HG03378 (cell line): ENCODE measurements at regions not wholly inside any gene's neighbourhood (a gene's known extent, or its start where the extent isn't known, plus 50 kb on each side); places are given as distances from the start of the nearest gene placed in this dataset.
A peak's percentile ranks its signal among the peaks of the same experiment; 100 is the strongest.
"Not testable (repeated sequence)": the region's sequence is repeated elsewhere in the genome, so short reads cannot be mapped to it uniquely, and the experiment has no call there.

ENCODE experiments used
- ATAC-seq: cut with Tn5 transposase; IDR thresholded peaks from one replicate; pipeline ENCODE4 v1.9.1; 2021; ENCODE audit warnings: mild to moderate bottlenecking, moderate library complexity; ENCODE audit not compliant: unreplicated experiment

GRCh38 chr13:54004026-54004699, 975.5 kb downstream of the OLFM4 start:
- no peak for ATAC-seq

- ATAC-seq: no peak
Measured at GRCh38 chr13:54016542-54016941, 987.9 kb downstream of the OLFM4 start.

- ATAC-seq: no peak
Measured at GRCh38 chr13:54018485-54018884, 989.9 kb downstream of the OLFM4 start.

- peak; percentile 100 for ATAC-seq
Measured at GRCh38 chr13:54029226-54029625, 1000.6 kb downstream of the OLFM4 start.

GRCh38 chr13:54029720-54030119, 1001.1 kb downstream of the OLFM4 start:
- ATAC-seq: no peak

- no peak for ATAC-seq
Measured at GRCh38 chr13:54033323-54033861, 1004.8 kb downstream of the OLFM4 start.

GRCh38 chr13:54034047-54034446, 1005.4 kb downstream of the OLFM4 start:
- no peak for ATAC-seq

- ATAC-seq: not testable (repeated sequence)
Measured at GRCh38 chr13:54057416-54057815, 1028.8 kb downstream of the OLFM4 start.

GRCh38 chr13:54069958-54070357, 1041.3 kb downstream of the OLFM4 start:
- ATAC-seq: not testable (repeated sequence)

- ATAC-seq: no peak
Measured at GRCh38 chr13:54077569-54077968, 1049.0 kb downstream of the OLFM4 start.

GRCh38 chr13:54078271-54078870, 1049.8 kb downstream of the OLFM4 start:
- ATAC-seq: no peak

GRCh38 chr13:54082309-54082708, 1053.7 kb downstream of the OLFM4 start:
- not testable (repeated sequence) for ATAC-seq

GRCh38 chr13:54091884-54092283, 1063.3 kb downstream of the OLFM4 start:
- ATAC-seq: no peak

- no peak for ATAC-seq
Measured at GRCh38 chr13:54092686-54093085, 1064.1 kb downstream of the OLFM4 start.

- ATAC-seq: no peak
Measured at GRCh38 chr13:54110597-54110996, 1082.0 kb downstream of the OLFM4 start.

- no peak for ATAC-seq
Measured at GRCh38 chr13:54124700-54125099, 1096.1 kb downstream of the OLFM4 start.

- ATAC-seq: not testable (repeated sequence)
Measured at GRCh38 chr13:54130931-54131330, 1102.3 kb downstream of the OLFM4 start.

- not testable (repeated sequence) for ATAC-seq
Measured at GRCh38 chr13:54131433-54131832, 1102.8 kb downstream of the OLFM4 start.

GRCh38 chr13:54132127-54132526, 1103.5 kb downstream of the OLFM4 start:
- not testable (repeated sequence) for ATAC-seq

- not testable (repeated sequence) for ATAC-seq
Measured at GRCh38 chr13:54132720-54133119, 1104.1 kb downstream of the OLFM4 start.

GRCh38 chr13:54133746-54134145, 1105.1 kb downstream of the OLFM4 start:
- ATAC-seq: no peak

- no peak for ATAC-seq
Measured at GRCh38 chr13:54144828-54145227, 1116.2 kb downstream of the OLFM4 start.
